Mesothelial cell of epicardium (in vitro differentiated cells): ENCODE measurements at regions not wholly inside any gene's neighbourhood (a gene's known extent, or its start where the extent isn't known, plus 50 kb on each side); places are given as distances from the start of the nearest gene placed in this dataset.
A peak's percentile ranks its signal among the peaks of the same experiment; 100 is the strongest.

Source experiments
- DNase-seq, 2 experiments: peaks; one replicate each; pipeline ENCODE4 v3.0.0; 2021; ENCODE audit warnings: low spot score in 2 of 2; ENCODE audit not compliant: unreplicated experiment in 2 of 2
- H3K27ac Mint-ChIP-seq: 2 replicates; pipeline ENCODE4 v1.8.0; 2021; ENCODE audit warnings: mixed read lengths
- H3K27me3 Mint-ChIP-seq: 2 replicates; pipeline ENCODE4 v1.8.0; 2021; ENCODE audit warnings: low read depth, mixed read lengths
- H3K36me3 Mint-ChIP-seq: 2 replicates; pipeline ENCODE4 v1.8.0; 2021; ENCODE audit warnings: mixed read lengths
- H3K4me1 Mint-ChIP-seq: 2 replicates; pipeline ENCODE4 v1.8.0; 2021; ENCODE audit warnings: mixed read lengths
- H3K4me3 Mint-ChIP-seq: 2 replicates; pipeline ENCODE4 v1.8.0; 2021; ENCODE audit warnings: mild to moderate bottlenecking, moderate library complexity, mixed read lengths
- H3K9me3 Mint-ChIP-seq: 2 replicates; pipeline ENCODE4 v1.8.0; 2021; ENCODE audit warnings: mixed read lengths
- CTCF ChIP-seq: fragments of 200-600 bp; sonication (generic); IDR thresholded peaks from one replicate; pipeline ENCODE4 v1.5.0; 2021; ENCODE audit warnings: antibody characterized with exemption; ENCODE audit not compliant: unreplicated experiment

- H3K27ac Mint-ChIP-seq = no peak overlapping the region
- H3K27me3 Mint-ChIP-seq = peaks cover 22% of the 10 kb centered on the region
- DNase-seq = no peak
- H3K4me3 Mint-ChIP-seq = no peak overlapping the region
- no peak for TF ChIP-seq CTCF
- H3K4me1 Mint-ChIP-seq = no peaks in the 10 kb centered on the region
- H3K9me3 Mint-ChIP-seq = peaks cover 12% of the 10 kb centered on the region
- H3K36me3 Mint-ChIP-seq = no peaks in the 10 kb centered on the region
Measured at GRCh38 chr3:34102288-34102687, 303.9 kb downstream of the PDCD6IP start.

- Mint-ChIP-seq H3K27me3 (peaks cover 17% of the 10 kb centered on the region), H3K4me1 (no peaks in the 10 kb centered on the region), H3K27ac (no peak overlapping the region)
Measured at GRCh38 chr3:34106379-34106778, 307.9 kb downstream of the PDCD6IP start.

GRCh38 chr3:34106879-34107278 lies 308.4 kb downstream of the PDCD6IP start:
- Mint-ChIP-seq H3K4me3 (no peak overlapping the region), H3K4me1 (no peaks in the 10 kb centered on the region), H3K36me3 (no peaks in the 10 kb centered on the region), H3K27ac (no peak overlapping the region), H3K9me3 (peaks cover under 1% of the 10 kb centered on the region), H3K27me3 (peaks cover 17% of the 10 kb centered on the region)
- peak; percentile 57 for TF ChIP-seq CTCF
- peak in 1 of 2 experiments; percentile 42 for DNase-seq

More at GRCh38 chr3:34106379-34106778, 307.9 kb downstream of the PDCD6IP start:
- Mint-ChIP-seq H3K9me3 (peaks cover 5% of the 10 kb centered on the region), H3K4me3 (no peak overlapping the region), H3K36me3 (no peaks in the 10 kb centered on the region)
- no peak for DNase-seq
- TF ChIP-seq CTCF = no peak

GRCh38 chr3:34107669-34108068 lies 309.2 kb downstream of the PDCD6IP start:
- Mint-ChIP-seq H3K36me3 (no peaks in the 10 kb centered on the region), H3K4me1 (no peaks in the 10 kb centered on the region), H3K27me3 (peaks cover 13% of the 10 kb centered on the region), H3K4me3 (no peak overlapping the region), H3K9me3 (no peaks in the 10 kb centered on the region), H3K27ac (no peak overlapping the region)
- no peak for DNase-seq
- TF ChIP-seq CTCF = no peak

GRCh38 chr3:34109021-34109420 lies 310.6 kb downstream of the PDCD6IP start:
- Mint-ChIP-seq H3K36me3 (no peaks in the 10 kb centered on the region), H3K27me3 (peaks cover 11% of the 10 kb centered on the region), H3K4me3 (no peak overlapping the region), H3K27ac (no peak overlapping the region), H3K9me3 (no peaks in the 10 kb centered on the region), H3K4me1 (no peaks in the 10 kb centered on the region)
- TF ChIP-seq CTCF = no peak
- no peak for DNase-seq

GRCh38 chr3:34109846-34110245 lies 311.4 kb downstream of the PDCD6IP start:
- H3K27me3 Mint-ChIP-seq = peaks cover 8% of the 10 kb centered on the region
- H3K4me3 Mint-ChIP-seq = no peak overlapping the region
- no peak for DNase-seq
- no peak for TF ChIP-seq CTCF
- H3K9me3 Mint-ChIP-seq = no peaks in the 10 kb centered on the region
- no peaks in the 10 kb centered on the region for H3K4me1 Mint-ChIP-seq
- no peaks in the 10 kb centered on the region for H3K36me3 Mint-ChIP-seq
- no peak overlapping the region for H3K27ac Mint-ChIP-seq
